Right renal cortex interstitium (tissue), 3 donors: ENCODE measurements at regions not wholly inside any gene's neighbourhood (a gene's known extent, or its start where the extent isn't known, plus 50 kb on each side); places are given as distances from the start of the nearest gene placed in this dataset.
"Not testable (repeated sequence)": the region's sequence is repeated elsewhere in the genome, so short reads cannot be mapped to it uniquely, and the experiment has no call there.

ENCODE experiments used
- DNase-seq, 3 donors: peaks; one replicate each; pipeline ENCODE4 v3.0.0-alpha.2; 2013; ENCODE audit warnings: low read depth in 3 of 3, low spot score in 2 of 3

- no peak for DNase-seq
Measured at GRCh38 chrX:128436397-128437103, 384.3 kb upstream of the ACTRT1 start.

- no peak for DNase-seq
Measured at GRCh38 chrX:128425546-128425945, 373.3 kb upstream of the ACTRT1 start.

GRCh38 chrX:128408842-128409241 is 356.6 kb upstream of the ACTRT1 start:
- no peak for DNase-seq

- no peak for DNase-seq
Measured at GRCh38 chrX:128396601-128397000, 344.4 kb upstream of the ACTRT1 start.

GRCh38 chrX:128383846-128384245 is 331.6 kb upstream of the ACTRT1 start:
- not testable (repeated sequence) for DNase-seq

GRCh38 chrX:128365492-128365891 is 313.3 kb upstream of the ACTRT1 start:
- DNase-seq, result no peak

GRCh38 chrX:128335671-128336070 is 283.5 kb upstream of the ACTRT1 start:
- no peak for DNase-seq

GRCh38 chrX:128334821-128335220 is 282.6 kb upstream of the ACTRT1 start:
- no peak for DNase-seq

- no peak for DNase-seq
Measured at GRCh38 chrX:128310912-128311311, 258.7 kb upstream of the ACTRT1 start.

GRCh38 chrX:128309311-128309710 is 257.1 kb upstream of the ACTRT1 start:
- no peak for DNase-seq

- no peak for DNase-seq
Measured at GRCh38 chrX:128294198-128294597, 242.0 kb upstream of the ACTRT1 start.

GRCh38 chrX:128287693-128288092 is 235.5 kb upstream of the ACTRT1 start:
- DNase-seq, result no peak

GRCh38 chrX:128250621-128251020 is 198.4 kb upstream of the ACTRT1 start:
- DNase-seq, result no peak

GRCh38 chrX:128216364-128216763 is 164.2 kb upstream of the ACTRT1 start:
- no peak for DNase-seq

GRCh38 chrX:128165884-128166408 is 113.7 kb upstream of the ACTRT1 start:
- no peak for DNase-seq

GRCh38 chrX:128156204-128156603 is 104.0 kb upstream of the ACTRT1 start:
- DNase-seq, result no peak

- DNase-seq, result no peak
Measured at GRCh38 chrX:128142745-128143144, 90.5 kb upstream of the ACTRT1 start.

GRCh38 chrX:128106630-128107029 is 54.4 kb upstream of the ACTRT1 start:
- DNase-seq, result no peak

- DNase-seq, result no peak
Measured at GRCh38 chrX:128105659-128106058, 53.5 kb upstream of the ACTRT1 start.
